Endothelial cell of umbilical vein (primary cell): ENCODE measurements at regions not wholly inside any gene's neighbourhood (a gene's known extent, or its start where the extent isn't known, plus 50 kb on each side); places are given as distances from the start of the nearest gene placed in this dataset.

Experiments used
- BruUV-seq: library from RNA; stranded (reverse); fragments of 400-500 nt; replicated peaks from 2 replicates; lab custom pipeline; 2021; lab: Mats Ljungman, UMichigan
- CTCF ChIA-PET: fragments of 300-600, 350-600 bp; sonication (Branson Sonifier 250); formaldehyde crosslinking; loops from one replicate; lab custom pipeline; 2021; ENCODE audit warnings: antibody characterized with exemption, inconsistent platforms; lab: Charles Lee
- POLR2A ChIA-PET: fragments of 300-600, 350-600 bp; sonication (Branson Sonifier 250); formaldehyde crosslinking; loops from one replicate; lab custom pipeline; 2021; ENCODE audit warnings: antibody characterized with exemption, inconsistent platforms; lab: Charles Lee
- DNase-seq: peaks from one replicate; pipeline ENCODE4 v3.0.0-alpha.2; 2011; ENCODE audit warnings: low read depth, low spot score
- FAIRE-seq: peaks from 2 replicates; lab custom pipeline; 2011; peaks lifted over from hg19 to GRCh38; lab: Jason Lieb, UNC
- H2AFZ ChIP-seq: 2 replicates; pipeline ENCODE4 v1.6.0; 2012; ENCODE audit warnings: low read depth, low read length, control low read depth, inconsistent platforms
- H3K27ac ChIP-seq: 2 replicates; pipeline ENCODE4 v1.5.1; 2011; ENCODE audit warnings: low read depth, mild to moderate bottlenecking, control low read depth, low read length, moderate library complexity; ENCODE audit not compliant: insufficient read depth
- H3K27me3 ChIP-seq, 2 experiments: 2 replicates each; pipeline versions ENCODE4 v1.6.0 to v1.6.1; 2011; ENCODE audit warnings: low read length in 2 of 2, mixed read lengths in 1 of 2; ENCODE audit not compliant: control insufficient read depth in 2 of 2, insufficient read depth in 2 of 2
- H3K36me3 ChIP-seq, 2 experiments: 2 replicates in 1 of 2; 3 replicates in 1 of 2; pipeline ENCODE4 v1.5.1; 2011; ENCODE audit warnings: low read length in 2 of 2, mild to moderate bottlenecking in 1 of 2, moderate library complexity in 1 of 2; ENCODE audit not compliant: control insufficient read depth in 2 of 2, insufficient read depth in 2 of 2; ENCODE audit errors: extremely low read depth in 1 of 2
- H3K4me1 ChIP-seq: 3 replicates; pipeline ENCODE4 v1.5.1; 2011; ENCODE audit warnings: mild to moderate bottlenecking, low read length; ENCODE audit not compliant: control insufficient read depth, insufficient read depth; ENCODE audit errors: extremely low read depth
- H3K4me2 ChIP-seq: 2 replicates; pipeline ENCODE4 v1.6.1; 2011; ENCODE audit warnings: low read length, control low read depth, mixed read lengths; ENCODE audit not compliant: insufficient read depth
- H3K4me3 ChIP-seq, 3 experiments: fragments of 200-600 bp in 1 of 3; sonication (generic), shearing (Covaris generic) in 1 of 3; replicated peaks in 1 of 3; 2 replicates each; pipeline ENCODE4 v1.5.1; 2011 to 2016; ENCODE audit warnings: control low read depth in 3 of 3, low read length in 3 of 3, mild to moderate bottlenecking in 2 of 3, inconsistent platforms in 1 of 3, low read depth in 1 of 3, moderate library complexity in 1 of 3; ENCODE audit not compliant: insufficient read depth in 1 of 3
- H3K79me2 ChIP-seq: 2 replicates; pipeline ENCODE4 v1.6.0; 2012; ENCODE audit warnings: low read length, inconsistent platforms; ENCODE audit not compliant: control insufficient read depth, insufficient read depth
- H3K9ac ChIP-seq: replicated peaks from 2 replicates; pipeline ENCODE3; 2011; ENCODE audit warnings: low read length, control low read depth; ENCODE audit not compliant: insufficient read depth; ENCODE audit errors: extremely low read depth
- H3K9me1 ChIP-seq: replicated peaks from 3 replicates; pipeline ENCODE4 v1.6.0; 2011; ENCODE audit warnings: mild to moderate bottlenecking, low read length; ENCODE audit not compliant: control insufficient read depth, insufficient read depth; ENCODE audit errors: extremely low read depth
- H3K9me3 ChIP-seq: replicated peaks from 2 replicates; pipeline ENCODE4 v1.5.1; 2012; ENCODE audit warnings: low read length, inconsistent platforms; ENCODE audit not compliant: control insufficient read depth, insufficient read depth
- H4K20me1 ChIP-seq: replicated peaks from 2 replicates; pipeline ENCODE3; 2011; ENCODE audit warnings: mild to moderate bottlenecking, low read length; ENCODE audit not compliant: control insufficient read depth, insufficient read depth; ENCODE audit errors: extremely low read depth
- EZH2 ChIP-seq: IDR thresholded peaks from 2 replicates; pipeline ENCODE4 v1.6.1; 2012; ENCODE audit warnings: borderline replicate concordance, low read depth, mild to moderate bottlenecking, moderate library complexity, low read length, inconsistent platforms; ENCODE audit not compliant: severe bottlenecking
- FOS ChIP-seq: IDR thresholded peaks from 2 replicates; pipeline ENCODE4 v1.6.1; 2011; ENCODE audit warnings: mild to moderate bottlenecking, low read length, moderate library complexity, borderline replicate concordance; ENCODE audit not compliant: insufficient read depth
- GATA2 ChIP-seq: IDR thresholded peaks from 2 replicates; pipeline ENCODE4 v1.7.0; 2011; ENCODE audit warnings: low read depth, mild to moderate bottlenecking, moderate library complexity, mixed read lengths, low read length; ENCODE audit not compliant: insufficient read length, insufficient read depth
- JUN ChIP-seq: IDR thresholded peaks from 2 replicates; pipeline ENCODE4 v1.6.1; 2011; ENCODE audit warnings: borderline replicate concordance, low read depth; ENCODE audit not compliant: insufficient read length, insufficient read depth
- MAX ChIP-seq: IDR thresholded peaks from 2 replicates; pipeline ENCODE4 v1.6.1; 2011; ENCODE audit not compliant: insufficient read depth, insufficient read length
- MYC ChIP-seq: IDR thresholded peaks from one replicate; pipeline ENCODE4 v1.6.1; 2011; ENCODE audit warnings: mild to moderate bottlenecking, low read depth, low read length
- POLR2A ChIP-seq: IDR thresholded peaks from 2 replicates; pipeline ENCODE4 v1.6.1; 2012; ENCODE audit warnings: low read depth, mild to moderate bottlenecking, control low read depth, low read length
- POLR2AphosphoS5 ChIP-seq: IDR thresholded peaks from 2 replicates; pipeline ENCODE4 v1.6.1; 2012; ENCODE audit warnings: low read depth, mild to moderate bottlenecking, control low read depth, low read length, moderate library complexity; ENCODE audit not compliant: insufficient read depth
- dilution Hi-C: fragments of 300-500 bp; cut with MboI; formaldehyde crosslinking; loops from one replicate; pipeline ENCODE4 v1.15.0; 2019; ENCODE audit warnings: low sequenced_read_pairs; ENCODE audit not compliant: extremely low pct_ligation_motif_present
- intact Hi-C: fragments of 100-400 bp; cut with micrococcal nuclease; formaldehyde crosslinking; loops from one replicate; pipeline ENCODE4 v1.10.0; 2022
- TF ChIP-seq, protein P1 (sequence below), 2 donors: IDR thresholded peaks; 1 replicate in 1 of 2; 2 replicates in 1 of 2; pipeline ENCODE4 v1.5.1; 2011; ENCODE audit warnings: low read length in 2 of 2, mild to moderate bottlenecking in 2 of 2, moderate library complexity in 2 of 2, control low read depth in 1 of 2, inconsistent platforms in 1 of 2, low read depth in 1 of 2; ENCODE audit not compliant: insufficient read depth in 1 of 2; ENCODE audit errors: extremely low read depth in 1 of 2

DNA sequence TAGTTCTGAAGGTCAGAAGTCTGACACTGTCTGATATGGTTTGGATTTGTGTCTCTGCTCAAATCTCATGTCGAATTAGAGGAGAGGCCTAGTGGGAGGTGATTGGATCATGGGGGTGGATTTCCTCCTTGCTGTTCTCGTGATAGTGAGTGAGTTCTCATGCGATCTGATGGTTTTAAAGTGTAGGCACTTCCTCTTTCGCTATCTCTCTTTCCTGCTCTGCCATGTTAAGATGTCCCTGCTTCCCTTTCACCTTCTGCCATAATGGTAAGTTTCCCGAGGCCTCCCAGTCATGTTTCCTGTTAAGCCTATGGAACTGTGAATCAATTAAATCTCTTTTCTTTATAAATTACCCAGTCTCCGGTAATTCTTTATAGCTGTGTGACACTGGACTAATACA is 84.1 kb upstream of the TMTC1 start:
- FAIRE-seq (no peak), DNase-seq (no peak)
- POLR2A ChIA-PET, result no interaction called here
- H3K4me3 ChIP-seq, result no peak overlapping the region
- H3K36me3 ChIP-seq, result no peaks in the 10 kb centered on the region
- H3K4me1 ChIP-seq, result no peaks in the 10 kb centered on the region
- dilution Hi-C loops, result no loop called here
- no peak overlapping the region for H3K27ac ChIP-seq
- intact Hi-C loops, result no loop called here
- peaks cover 3 to 6% of the 10 kb centered on the region in 2 experiments for H3K27me3 ChIP-seq
- H3K9me3 ChIP-seq, result no peaks in the 10 kb centered on the region
- no peaks in the 10 kb centered on the region for H3K79me2 ChIP-seq
- H4K20me1 ChIP-seq, result no peaks in the 10 kb centered on the region
- no peak overlapping the region for H3K4me2 ChIP-seq
- H2AFZ ChIP-seq, result no peak overlapping the region
- H3K9ac ChIP-seq, result no peak overlapping the region
- CTCF ChIA-PET, result no interaction called here
- no TSS peak for BruUV-seq
- TF ChIP-seq, protein P1, sequence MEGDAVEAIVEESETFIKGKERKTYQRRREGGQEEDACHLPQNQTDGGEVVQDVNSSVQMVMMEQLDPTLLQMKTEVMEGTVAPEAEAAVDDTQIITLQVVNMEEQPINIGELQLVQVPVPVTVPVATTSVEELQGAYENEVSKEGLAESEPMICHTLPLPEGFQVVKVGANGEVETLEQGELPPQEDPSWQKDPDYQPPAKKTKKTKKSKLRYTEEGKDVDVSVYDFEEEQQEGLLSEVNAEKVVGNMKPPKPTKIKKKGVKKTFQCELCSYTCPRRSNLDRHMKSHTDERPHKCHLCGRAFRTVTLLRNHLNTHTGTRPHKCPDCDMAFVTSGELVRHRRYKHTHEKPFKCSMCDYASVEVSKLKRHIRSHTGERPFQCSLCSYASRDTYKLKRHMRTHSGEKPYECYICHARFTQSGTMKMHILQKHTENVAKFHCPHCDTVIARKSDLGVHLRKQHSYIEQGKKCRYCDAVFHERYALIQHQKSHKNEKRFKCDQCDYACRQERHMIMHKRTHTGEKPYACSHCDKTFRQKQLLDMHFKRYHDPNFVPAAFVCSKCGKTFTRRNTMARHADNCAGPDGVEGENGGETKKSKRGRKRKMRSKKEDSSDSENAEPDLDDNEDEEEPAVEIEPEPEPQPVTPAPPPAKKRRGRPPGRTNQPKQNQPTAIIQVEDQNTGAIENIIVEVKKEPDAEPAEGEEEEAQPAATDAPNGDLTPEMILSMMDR (IDR thresholded peaks at IDR 0.05; ENCODE audit: extremely low read depth in 1 of 2, insufficient read depth in 1 of 2, low read depth in 1 of 2, low read length in 2 of 2), result no peak
- no peak for TF ChIP-seq EZH2
- TF ChIP-seq JUN, result no peak
- no peak for TF ChIP-seq MAX
- TF ChIP-seq FOS, result no peak
- TF ChIP-seq GATA2, result no peak
- no peak for TF ChIP-seq MYC
- no peak for TF ChIP-seq POLR2AphosphoS5
- no peak for TF ChIP-seq POLR2A
- no peaks in the 10 kb centered on the region for H3K9me1 ChIP-seq
